Mucosa of stomach (tissue), 1 donor: ENCODE measurements at regions not wholly inside any gene's neighbourhood (a gene's known extent, or its start where the extent isn't known, plus 50 kb on each side); places are given as distances from the start of the nearest gene placed in this dataset.

ENCODE experiments used
- H3K27me3 ChIP-seq: one replicate; pipeline ENCODE4 v1.7.0; 2013; ENCODE audit warnings: mild to moderate bottlenecking, low read length; ENCODE audit not compliant: control insufficient read depth, insufficient read depth
- H3K36me3 ChIP-seq: one replicate; pipeline ENCODE4 v1.7.0; 2013; ENCODE audit warnings: low read length; ENCODE audit not compliant: control insufficient read depth, insufficient read depth
- H3K4me1 ChIP-seq: one replicate; pipeline ENCODE4 v1.7.0; 2013; ENCODE audit warnings: mild to moderate bottlenecking, low read length; ENCODE audit not compliant: control insufficient read depth, insufficient read depth
- H3K4me3 ChIP-seq: one replicate; pipeline ENCODE4 v1.7.0; 2013; ENCODE audit warnings: low read length
- H3K9ac ChIP-seq: one replicate; pipeline ENCODE4 v1.7.0; 2013; ENCODE audit warnings: mild to moderate bottlenecking, low read length, moderate library complexity
- H3K9me3 ChIP-seq: one replicate; pipeline ENCODE4 v1.7.0; 2013; ENCODE audit warnings: mild to moderate bottlenecking, low read length, moderate library complexity; ENCODE audit not compliant: control insufficient read depth
- donor health status: Pancreatic carcinoma.

DNA sequence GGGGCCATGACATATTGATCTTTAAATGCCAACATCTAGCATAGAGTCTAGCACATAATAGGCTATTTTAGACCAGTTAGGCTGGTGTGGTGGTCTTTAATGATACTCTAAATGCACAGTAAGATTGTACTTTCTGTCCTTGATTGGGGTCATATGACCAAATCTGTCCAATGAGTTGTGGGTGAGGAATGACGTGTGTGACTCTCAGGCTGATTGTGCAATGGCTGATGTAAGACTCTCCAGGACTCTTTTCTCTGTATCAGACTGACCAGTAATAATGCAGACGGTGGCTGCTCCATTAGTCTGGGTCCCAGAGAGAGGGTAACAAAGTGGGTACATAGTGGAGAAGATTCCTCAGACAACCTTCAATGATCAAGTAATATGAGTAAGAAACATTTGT is 541.6 kb upstream of the CAMK1G start:
- Histone ChIP-seq H3K9ac (no peak overlapping the region), H3K4me3 (no peak overlapping the region), H3K9me3 (no peaks in the 10 kb centered on the region), H3K4me1 (no peaks in the 10 kb centered on the region), H3K27me3 (no peaks in the 10 kb centered on the region), H3K36me3 (no peaks in the 10 kb centered on the region)

DNA sequence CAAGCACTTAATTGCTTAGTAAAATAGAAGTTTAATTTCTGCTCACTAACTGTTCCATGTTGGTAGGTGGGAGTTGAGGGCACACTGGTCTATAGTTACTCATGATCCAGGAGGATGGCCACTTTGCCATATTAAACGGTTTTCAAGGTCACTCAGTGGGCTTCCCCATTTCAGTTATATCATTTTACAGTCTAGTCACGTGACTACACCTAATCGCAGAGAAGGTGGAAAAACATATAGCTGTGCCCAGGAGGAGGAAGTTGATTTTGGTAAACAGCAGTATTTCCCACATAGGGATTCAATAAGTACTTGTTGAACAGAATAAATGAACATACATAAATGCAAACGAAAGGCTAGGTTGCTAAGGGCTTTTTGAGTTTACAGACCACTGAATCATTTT is 541.1 kb upstream of the CAMK1G start:
- Histone ChIP-seq H3K9me3 (no peaks in the 10 kb centered on the region), H3K9ac (no peak overlapping the region), H3K4me1 (no peaks in the 10 kb centered on the region), H3K36me3 (no peaks in the 10 kb centered on the region), H3K27me3 (no peaks in the 10 kb centered on the region), H3K4me3 (no peak overlapping the region)

DNA sequence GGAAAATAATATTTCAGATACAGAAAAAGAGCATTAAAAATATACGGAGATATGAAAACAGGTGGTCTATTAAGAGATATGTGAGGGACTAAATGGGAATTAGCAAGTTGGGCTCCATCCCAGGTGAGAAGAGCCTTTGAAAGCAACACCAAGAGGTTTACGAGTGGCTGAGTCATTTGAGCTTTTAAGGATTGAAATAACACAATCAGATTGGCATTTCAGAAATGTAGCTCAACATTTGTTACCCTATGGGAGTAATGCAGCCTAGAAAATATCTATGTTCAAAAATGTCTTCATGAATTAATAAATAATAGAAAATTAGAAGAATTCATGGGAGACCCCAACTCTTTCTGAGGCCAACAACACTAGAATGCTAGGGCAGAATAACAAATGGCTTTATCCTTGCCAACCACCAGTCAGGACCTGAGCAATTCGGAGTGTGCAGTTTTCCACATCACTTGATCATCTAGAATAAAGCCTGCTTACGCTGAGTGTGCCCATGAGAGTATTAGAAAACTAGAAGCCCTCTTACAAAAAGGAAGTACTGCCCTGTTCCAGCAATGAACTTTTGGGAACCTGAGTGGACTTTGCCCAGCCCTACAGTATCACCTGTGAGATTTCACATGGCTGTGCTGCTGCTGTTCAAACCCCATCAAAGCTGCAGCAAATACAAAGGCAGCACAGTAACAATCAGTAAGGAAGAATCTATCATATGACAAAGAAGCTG is 538.0 kb upstream of the CAMK1G start:
- H3K4me1 ChIP-seq, result no peaks in the 10 kb centered on the region
- no peaks in the 10 kb centered on the region for H3K36me3 ChIP-seq
- no peak overlapping the region for H3K4me3 ChIP-seq
- no peaks in the 10 kb centered on the region for H3K9me3 ChIP-seq
- no peaks in the 10 kb centered on the region for H3K27me3 ChIP-seq
- H3K9ac ChIP-seq, result no peak overlapping the region

DNA sequence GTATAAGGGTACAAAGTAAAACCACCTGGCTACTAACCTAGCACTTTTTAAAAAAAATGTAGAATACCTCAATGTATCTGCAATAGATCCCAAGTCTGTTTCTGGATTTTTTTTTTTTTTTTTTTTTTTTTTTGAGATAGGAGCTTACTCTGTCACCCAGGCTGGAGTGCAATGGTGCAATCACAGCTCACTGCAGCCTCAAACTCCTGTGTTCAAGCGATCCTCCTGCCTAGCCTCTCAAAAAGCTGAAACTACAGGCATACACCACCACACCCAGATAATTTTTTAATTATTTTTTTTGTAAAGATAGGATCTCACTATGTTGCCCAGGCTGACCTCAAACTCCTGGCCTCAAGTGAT is 537.5 kb upstream of the CAMK1G start:
- Histone ChIP-seq H3K36me3 (no peaks in the 10 kb centered on the region), H3K4me3 (no peak overlapping the region), H3K4me1 (no peaks in the 10 kb centered on the region), H3K9me3 (no peaks in the 10 kb centered on the region), H3K9ac (no peak overlapping the region), H3K27me3 (no peaks in the 10 kb centered on the region)

DNA sequence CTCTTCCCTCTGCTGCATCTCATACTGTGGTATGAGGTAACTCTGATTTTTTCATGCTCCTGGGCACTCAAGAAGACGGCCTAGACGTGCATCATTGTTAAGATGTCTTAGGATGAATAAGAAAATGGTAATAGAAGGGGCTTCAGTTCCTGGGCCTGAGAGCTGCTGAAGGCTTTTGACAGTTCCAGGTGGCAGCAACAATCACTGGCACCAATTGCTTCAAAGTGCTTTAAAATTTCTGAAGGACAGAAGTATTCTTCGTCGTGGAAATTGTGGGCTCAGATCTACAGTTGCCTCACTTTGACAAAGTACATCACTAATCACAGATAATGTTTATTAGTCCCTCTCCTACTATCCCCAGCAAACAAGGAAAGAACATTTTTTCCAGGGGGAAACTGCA is 536.6 kb upstream of the CAMK1G start:
- no peaks in the 10 kb centered on the region for H3K27me3 ChIP-seq
- no peak overlapping the region for H3K9ac ChIP-seq
- no peak overlapping the region for H3K4me3 ChIP-seq
- no peaks in the 10 kb centered on the region for H3K9me3 ChIP-seq
- no peaks in the 10 kb centered on the region for H3K36me3 ChIP-seq
- H3K4me1 ChIP-seq, result no peaks in the 10 kb centered on the region

DNA sequence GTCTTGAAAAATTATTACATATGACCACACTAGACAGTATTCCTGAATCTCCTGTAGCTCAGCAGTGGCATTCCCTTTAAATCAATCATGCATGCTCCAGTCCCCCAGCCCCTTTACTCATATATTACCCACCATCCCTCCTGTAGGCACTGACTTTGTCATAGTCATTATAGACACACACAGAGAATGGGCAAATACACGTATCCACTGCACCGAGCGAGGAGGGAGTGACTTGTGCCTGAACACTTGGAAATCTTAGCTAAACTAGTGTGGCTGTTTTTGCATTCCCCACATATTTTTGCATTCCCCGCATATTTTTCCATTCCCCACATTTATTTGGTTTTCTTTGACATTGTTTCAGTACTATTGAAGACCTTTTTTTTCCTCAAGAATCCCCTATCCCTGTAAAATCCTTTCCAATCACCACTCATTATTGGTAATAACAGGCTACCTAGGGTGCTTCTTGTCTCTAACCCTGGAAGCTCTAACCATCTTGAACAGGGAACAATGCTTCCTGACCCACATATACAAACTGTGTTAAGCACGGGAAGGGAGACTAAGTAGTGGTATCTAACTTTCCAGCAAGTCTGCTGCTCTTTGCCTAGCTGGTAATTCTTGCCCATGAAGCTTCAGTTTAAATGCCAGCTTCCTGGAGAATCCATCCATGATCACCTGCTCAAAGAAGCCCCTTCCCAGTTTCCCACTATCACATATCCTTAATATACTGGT is 534.4 kb upstream of the CAMK1G start:
- H3K27me3 ChIP-seq, result no peaks in the 10 kb centered on the region
- H3K36me3 ChIP-seq, result no peaks in the 10 kb centered on the region
- no peaks in the 10 kb centered on the region for H3K9me3 ChIP-seq
- H3K9ac ChIP-seq, result no peak overlapping the region
- H3K4me3 ChIP-seq, result no peak overlapping the region
- H3K4me1 ChIP-seq, result no peaks in the 10 kb centered on the region

DNA sequence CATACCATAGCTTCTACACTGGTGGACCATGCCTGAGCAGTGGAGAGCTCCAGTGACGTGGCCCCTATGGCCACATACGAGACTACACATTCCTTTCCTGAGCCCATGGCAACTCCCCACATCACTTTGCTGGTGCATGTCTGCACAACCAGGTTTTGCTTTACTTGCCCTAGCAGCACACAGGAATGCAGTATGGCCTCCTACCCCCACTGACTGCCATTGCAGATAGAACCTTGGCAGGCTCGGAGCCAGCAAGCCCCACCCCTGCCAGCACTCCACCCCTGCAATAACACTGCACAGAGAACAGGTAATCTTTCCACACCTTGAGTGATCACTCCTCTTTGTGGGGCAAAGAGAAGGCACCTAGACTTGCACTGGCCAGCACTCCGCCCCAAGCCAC is 531.9 kb upstream of the CAMK1G start:
- no peak overlapping the region for H3K4me3 ChIP-seq

DNA sequence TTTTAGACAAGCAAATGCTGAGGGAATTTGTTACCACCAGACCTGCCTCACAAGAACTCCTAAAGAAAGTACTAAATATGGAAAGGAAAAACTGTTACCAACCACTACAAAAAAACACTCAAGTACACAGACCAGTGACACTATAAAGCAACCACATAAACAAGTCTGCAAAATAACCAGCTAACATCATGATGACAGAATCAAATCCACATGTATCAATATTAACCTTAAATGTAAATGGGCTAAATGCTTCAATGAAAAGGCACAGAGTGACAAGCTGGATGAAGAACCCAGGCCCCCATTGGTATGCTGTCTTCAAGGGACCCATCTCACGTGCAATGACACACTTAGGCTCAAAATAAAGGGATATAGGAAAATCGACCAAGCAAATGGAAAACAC is 529.9 kb upstream of the CAMK1G start:
- no peak overlapping the region for H3K4me3 ChIP-seq
- H3K36me3 ChIP-seq, result no peaks in the 10 kb centered on the region
- no peaks in the 10 kb centered on the region for H3K9me3 ChIP-seq
- H3K4me1 ChIP-seq, result no peaks in the 10 kb centered on the region
- H3K9ac ChIP-seq, result no peak overlapping the region
- H3K27me3 ChIP-seq, result no peaks in the 10 kb centered on the region

More for the DNA sequence above, 531.9 kb upstream of the CAMK1G start:
- no peaks in the 10 kb centered on the region for H3K27me3 ChIP-seq
- no peak overlapping the region for H3K9ac ChIP-seq
- no peaks in the 10 kb centered on the region for H3K4me1 ChIP-seq
- H3K36me3 ChIP-seq, result no peaks in the 10 kb centered on the region
- no peaks in the 10 kb centered on the region for H3K9me3 ChIP-seq

DNA sequence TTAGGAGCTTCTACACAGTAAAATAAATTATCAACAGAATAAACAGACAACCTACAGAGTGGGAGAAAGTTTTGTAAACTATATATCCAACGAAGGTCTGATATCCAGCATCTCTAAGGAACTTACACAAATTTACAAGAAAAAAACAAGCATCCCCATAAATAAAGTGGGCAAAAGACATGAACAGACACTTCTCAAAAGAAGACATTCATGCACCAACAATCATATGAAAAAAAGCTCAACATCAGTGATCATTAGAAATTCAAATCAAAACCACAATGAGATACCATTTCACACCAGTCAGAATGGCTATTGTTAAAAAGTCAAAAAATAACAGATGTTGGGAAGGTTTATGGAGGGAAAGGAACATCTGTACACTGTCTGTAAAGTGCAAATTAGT is 526.4 kb upstream of the CAMK1G start:
- Histone ChIP-seq H3K9me3 (no peaks in the 10 kb centered on the region), H3K27me3 (no peaks in the 10 kb centered on the region), H3K4me1 (no peaks in the 10 kb centered on the region), H3K4me3 (no peak overlapping the region), H3K36me3 (no peaks in the 10 kb centered on the region), H3K9ac (no peak overlapping the region)

DNA sequence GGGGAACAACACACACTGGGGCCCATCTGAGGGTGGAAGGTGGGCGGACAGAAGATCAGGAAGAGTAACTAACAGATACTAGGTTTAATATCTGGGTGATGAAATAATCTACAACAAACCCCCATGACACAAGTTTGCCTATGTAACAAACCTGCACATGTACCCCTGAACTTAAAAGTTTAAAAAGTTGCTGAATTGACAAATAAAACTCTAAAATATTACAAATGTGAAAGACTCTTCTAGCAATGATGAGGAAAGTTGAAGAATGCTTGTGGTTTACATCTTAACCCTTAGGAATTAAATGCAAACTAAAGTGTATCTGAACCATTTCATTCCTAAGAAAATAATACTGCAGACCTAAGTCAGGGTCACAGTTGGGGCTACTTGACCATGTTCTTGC is 525.6 kb upstream of the CAMK1G start:
- no peak overlapping the region for H3K4me3 ChIP-seq
- H3K36me3 ChIP-seq, result no peaks in the 10 kb centered on the region
- H3K27me3 ChIP-seq, result no peaks in the 10 kb centered on the region
- no peaks in the 10 kb centered on the region for H3K4me1 ChIP-seq
- no peaks in the 10 kb centered on the region for H3K9me3 ChIP-seq
- H3K9ac ChIP-seq, result no peak overlapping the region

DNA sequence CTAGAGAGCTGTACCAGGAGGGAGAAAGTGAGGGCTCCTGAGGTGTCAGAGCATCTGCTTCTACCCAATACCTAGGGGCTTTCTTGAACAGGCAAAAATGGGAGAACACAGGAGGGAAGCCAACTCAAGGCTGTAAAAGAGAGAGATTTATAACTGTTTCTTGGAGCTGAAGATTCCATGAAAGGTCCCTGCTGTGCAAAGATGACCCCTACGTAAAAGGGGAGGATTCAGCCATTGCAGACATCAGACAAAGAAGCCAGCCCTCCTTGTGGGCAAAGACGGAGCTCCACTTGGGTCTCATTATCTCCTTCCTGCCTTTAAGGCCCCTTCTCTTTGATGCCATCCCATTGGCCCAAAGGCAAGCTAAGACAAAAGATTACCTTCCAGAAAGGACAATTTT is 524.1 kb upstream of the CAMK1G start:
- no peak overlapping the region for H3K9ac ChIP-seq
- no peaks in the 10 kb centered on the region for H3K9me3 ChIP-seq
- no peaks in the 10 kb centered on the region for H3K36me3 ChIP-seq
- H3K27me3 ChIP-seq, result no peaks in the 10 kb centered on the region
- H3K4me1 ChIP-seq, result no peaks in the 10 kb centered on the region
- no peak overlapping the region for H3K4me3 ChIP-seq

DNA sequence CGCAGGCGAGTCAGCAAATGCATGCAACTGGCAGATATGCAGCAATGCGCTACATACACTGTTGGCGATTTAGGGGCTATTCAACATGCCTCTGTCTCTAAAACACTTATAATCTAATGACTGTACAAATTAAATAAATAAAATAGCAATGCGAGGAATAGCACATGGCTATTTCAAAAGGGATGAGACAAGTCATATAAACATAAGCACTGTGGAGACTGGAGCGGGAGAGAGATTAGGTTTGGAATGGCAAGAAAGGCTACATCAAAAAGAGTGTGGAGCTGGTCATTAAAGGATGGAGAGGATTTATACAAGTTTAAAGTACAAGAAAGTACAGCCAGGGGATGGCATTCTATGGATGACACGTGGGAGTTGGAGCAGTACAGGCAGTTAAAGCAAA is 523.5 kb upstream of the CAMK1G start:
- H3K9ac ChIP-seq, result no peak overlapping the region
- no peaks in the 10 kb centered on the region for H3K36me3 ChIP-seq
- H3K4me3 ChIP-seq, result no peak overlapping the region
- H3K27me3 ChIP-seq, result no peaks in the 10 kb centered on the region
- no peaks in the 10 kb centered on the region for H3K9me3 ChIP-seq
- no peaks in the 10 kb centered on the region for H3K4me1 ChIP-seq
